ENCODE measurements at regions not wholly inside any gene's neighbourhood (a gene's known extent, or its start where the extent isn't known, plus 50 kb on each side); places are given as distances from the start of the nearest gene placed in this dataset.

DNA sequence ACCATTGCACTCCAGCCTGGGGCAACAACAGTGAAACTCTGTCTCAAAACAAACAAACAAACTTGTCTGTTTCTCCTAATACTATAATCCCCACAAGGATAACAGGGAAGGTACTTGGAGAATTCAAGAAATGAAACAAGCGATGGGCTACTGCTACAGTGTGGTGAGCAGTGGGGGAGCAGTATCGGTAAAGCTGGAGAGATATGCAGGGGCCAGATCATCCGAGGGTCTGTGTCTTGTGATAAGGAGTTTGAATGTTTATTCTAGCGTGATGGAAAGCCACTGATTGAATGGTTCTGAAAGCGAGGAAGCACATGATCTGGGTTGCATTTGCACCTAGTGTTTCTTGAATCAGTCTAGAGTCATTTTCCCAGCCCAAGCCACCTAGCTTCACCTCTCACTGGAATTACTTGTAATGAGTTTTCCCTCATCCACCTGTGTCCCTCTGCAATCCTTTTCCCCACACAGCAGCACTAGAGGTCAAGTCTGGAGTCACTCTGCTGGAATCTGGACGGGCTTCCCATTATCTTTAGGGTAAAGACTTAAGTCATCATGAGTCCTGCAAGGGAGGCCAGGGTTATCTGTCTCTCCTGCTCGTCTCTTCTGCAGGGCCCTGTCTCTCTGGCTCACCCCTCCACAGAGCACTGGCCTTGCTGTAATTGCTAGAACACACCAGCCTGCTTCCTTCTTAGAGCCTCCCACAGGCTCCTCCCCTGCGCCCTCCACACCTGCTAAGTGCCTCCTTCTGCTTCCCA is 162.3 kb downstream of the KLF5 start:
- DNase-seq (ENCODE audit: low read depth): no peak

DNA sequence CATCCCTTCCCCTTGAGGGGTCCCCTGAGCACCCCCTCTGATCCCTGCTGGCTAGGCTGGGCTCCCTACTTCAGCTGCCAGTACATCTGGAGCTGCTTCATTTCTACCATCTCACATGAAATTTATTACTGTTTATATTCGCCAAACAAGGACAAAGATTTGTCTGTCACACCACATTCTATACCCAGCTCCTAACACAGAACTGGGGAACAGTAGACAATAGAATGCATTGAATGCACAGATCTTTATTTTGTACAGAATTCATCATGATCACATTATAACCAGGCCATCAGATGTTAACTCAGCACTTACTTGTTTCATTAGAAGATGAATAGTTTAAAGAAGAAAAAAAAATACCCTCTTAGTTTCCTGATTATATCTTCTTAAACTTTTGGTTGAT is 159.4 kb downstream of the KLF5 start:
- DNase-seq (ENCODE audit: low read depth): no peak

DNA sequence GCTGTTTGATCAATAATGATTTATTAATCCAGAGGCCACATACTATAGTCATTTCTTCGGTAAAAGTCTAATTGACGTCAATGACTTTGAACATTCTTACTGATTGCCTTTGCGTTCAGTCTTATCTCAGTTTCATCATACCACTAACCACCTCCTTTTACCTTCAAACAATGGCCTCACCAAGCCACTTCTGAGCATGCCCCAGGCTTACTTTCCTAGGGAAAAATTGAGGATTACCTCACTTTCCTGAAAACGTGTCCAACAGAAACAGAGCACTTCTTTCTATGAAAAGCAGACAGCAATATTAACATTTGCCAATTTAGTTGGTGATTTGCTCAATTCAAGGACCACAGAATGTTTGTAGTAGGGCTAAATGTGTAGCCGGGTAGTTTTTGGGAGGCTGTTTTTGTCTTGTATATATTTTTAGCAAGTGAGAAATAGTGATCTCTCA is 157.6 kb downstream of the KLF5 start:
- DNase-seq (ENCODE audit: low read depth): no peak

DNA sequence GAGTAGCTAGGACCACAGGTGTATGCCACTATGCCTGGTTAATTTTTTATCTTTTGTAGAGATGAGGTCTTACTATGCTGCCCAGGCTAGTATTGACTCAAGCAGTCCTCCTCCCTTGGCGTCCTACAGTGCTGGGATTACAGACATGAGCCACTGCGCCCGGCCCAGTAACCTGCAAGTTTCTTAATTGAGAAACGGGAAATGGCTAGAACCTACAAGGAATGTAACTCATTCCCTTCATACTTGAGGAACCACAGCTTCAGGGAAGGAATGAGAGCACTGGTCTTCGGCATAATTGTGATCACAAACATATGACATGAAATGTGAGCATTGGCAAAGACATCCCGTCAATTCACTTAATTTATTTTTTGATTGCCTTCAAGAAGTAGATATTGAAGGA is 157.0 kb downstream of the KLF5 start:
- no peak for DNase-seq (ENCODE audit: low read depth)

DNA sequence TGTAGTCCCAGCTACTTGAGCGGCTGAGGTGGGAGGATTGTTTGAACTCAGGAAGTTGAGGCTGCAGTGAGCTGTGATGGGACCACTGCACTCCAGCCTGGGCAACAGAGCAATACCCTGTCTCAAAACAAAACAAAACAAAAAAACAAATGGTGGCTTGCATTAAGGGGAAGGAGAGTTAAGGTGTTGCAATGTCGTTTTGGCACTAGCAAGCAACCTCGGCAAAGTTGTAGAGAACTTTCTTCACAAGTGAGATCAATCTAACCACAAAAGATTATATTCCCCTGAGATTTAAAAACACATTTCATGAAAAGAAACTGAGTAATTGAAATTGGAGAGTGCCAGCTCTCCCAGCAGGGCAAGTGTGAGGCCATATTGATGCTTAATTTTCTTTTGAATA is 153.7 kb downstream of the KLF5 start:
- no peak for DNase-seq (ENCODE audit: low read depth)

DNA sequence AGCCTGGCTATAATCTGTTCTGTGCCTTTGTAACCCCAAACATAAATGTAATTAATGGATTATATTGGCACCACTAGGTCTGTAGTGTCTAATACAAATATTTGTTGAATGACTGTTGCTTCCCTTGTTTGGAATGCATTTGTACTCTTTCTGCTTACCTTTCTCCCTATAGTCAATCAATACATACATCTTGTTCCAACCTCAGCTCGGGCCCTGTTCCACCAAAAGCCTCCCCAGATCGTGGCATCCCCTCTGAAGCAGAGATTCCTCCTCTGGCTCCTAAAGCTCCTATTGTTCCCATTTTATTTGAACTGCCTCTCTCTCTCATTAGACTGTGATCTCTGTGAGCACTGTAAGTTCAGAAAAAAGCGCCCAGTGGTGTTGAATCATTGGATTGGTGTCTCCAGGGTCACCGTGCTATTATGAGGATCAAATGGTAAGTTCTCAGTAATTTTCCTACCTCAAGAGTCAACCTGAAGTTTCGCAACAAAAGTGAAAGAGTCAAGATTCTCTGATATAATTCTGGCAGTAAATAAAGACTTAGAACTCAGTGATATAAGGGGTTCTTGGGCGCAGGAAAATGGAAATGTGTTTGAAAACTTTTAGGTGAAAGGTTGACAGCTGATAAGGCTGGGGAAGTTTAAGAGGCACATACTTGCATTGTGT is 151.5 kb downstream of the KLF5 start:
- DNase-seq (ENCODE audit: low read depth): no peak

DNA sequence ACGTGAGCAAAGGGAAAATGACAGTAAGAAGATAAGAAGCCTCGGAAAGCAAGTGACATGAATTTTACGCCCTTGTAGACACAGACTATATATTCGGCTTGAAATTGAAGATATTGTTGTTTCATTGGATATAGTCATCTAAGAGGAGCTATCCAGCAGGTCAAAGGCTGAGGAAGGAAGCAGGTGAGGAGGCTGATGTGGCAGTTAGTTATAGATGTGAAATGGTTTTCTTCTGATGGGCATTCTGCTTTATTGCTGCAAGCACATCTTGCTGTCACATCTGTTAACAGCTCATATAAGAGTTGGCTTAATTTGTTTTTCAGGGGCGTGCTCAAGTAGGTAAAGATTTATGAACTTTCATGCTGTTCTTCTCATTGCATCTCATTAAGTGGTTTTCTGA is 146.1 kb downstream of the KLF5 start:
- DNase-seq (ENCODE audit: low read depth): no peak

DNA sequence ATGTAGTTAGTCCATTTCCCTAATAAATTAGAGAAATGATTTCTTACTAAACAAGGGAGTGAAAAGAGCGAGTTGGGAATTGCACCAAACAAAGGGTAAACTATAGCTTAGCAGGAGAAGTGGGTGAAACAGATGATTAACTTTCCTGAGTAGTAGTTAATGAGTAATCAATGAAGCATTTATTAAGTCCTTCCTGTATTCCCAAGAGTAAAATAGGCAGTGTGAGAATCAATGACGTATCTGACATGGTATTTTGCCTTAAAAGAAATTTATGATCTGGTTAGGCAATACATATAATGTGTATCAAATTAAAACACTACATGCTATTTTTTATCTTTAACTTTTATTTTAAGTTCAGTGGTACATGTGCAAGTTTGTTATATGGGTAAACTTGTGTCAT is 142.8 kb downstream of the KLF5 start:
- no peak for DNase-seq (ENCODE audit: low read depth)

DNA sequence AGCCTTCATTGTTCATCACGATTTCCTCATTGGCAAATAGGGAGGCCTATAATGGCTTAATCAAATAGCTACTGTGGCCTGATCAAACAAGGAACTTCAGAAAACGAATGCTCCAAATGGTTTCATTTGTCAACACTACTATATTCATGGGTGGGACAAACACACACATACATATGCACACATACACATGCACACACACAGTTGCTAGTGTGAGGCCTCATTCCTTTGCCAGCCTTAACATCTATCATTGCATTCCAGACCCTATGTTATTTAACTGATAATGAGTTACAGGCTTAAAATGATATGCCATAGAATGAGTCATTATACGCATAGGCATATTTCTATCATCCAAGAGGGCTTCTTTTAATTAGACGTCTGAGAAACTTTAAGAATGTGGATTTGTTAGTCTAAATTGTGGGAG is 140.2 kb downstream of the KLF5 start:
- DNase-seq (ENCODE audit: low read depth): no peak

DNA sequence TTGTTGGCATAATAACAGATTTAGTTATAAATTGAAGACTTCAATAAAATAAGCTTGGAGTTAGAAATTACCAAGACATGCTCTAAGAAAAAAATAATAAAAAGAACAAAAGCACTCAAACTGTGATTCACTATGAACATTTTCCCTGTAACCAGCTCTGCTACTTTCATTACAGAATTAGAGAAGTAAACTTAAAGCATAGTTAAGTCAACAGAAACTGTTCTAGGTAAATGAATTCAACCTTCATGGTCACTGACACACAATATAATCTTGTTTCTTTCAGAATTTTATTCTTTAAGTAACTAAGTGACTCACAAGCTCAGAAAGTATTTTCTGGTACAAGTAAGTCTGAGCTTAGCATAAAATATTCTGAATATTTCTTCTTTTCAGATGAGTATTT is 136.3 kb downstream of the KLF5 start:
- no peak for DNase-seq (ENCODE audit: low read depth)

DNA sequence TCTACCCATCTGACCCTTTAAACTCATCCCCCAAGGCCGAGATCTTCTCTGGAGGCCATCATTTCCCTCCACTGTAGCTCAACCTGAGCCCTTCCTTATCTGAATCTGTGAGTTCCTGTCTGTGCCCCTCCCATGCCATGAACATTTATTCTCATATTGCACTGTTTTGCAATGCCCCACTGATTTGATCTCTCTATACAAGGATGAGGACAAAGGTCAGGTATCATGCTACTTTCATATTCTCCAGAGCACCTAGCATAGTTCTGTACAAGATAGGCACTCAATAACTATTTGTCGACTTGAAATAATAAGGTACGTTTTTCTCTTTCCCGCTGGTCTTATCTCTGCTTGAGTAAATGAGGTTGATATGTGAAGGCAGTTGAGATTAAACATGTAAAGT is 135.5 kb downstream of the KLF5 start:
- DNase-seq (ENCODE audit: low read depth): no peak

DNA sequence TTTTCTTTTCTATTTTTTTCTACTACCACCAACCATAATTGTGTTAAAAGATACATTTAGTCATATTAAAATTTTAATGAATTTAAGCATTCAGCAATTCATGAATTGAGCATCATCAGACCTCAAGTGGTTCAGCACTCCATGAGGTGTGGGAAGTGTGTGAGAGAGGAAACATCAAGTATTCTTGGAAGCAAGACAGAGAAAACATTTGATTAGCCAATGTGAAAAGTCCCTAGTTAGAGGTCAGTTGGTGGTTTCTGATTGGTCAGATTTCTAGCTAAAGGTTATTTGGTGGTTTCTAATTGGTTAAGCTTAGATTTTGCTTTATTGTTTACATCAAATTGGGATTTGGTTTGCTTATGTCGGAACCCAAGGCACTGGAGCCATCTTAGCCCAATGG is 134.7 kb downstream of the KLF5 start:
- DNase-seq (ENCODE audit: low read depth): no peak

DNA sequence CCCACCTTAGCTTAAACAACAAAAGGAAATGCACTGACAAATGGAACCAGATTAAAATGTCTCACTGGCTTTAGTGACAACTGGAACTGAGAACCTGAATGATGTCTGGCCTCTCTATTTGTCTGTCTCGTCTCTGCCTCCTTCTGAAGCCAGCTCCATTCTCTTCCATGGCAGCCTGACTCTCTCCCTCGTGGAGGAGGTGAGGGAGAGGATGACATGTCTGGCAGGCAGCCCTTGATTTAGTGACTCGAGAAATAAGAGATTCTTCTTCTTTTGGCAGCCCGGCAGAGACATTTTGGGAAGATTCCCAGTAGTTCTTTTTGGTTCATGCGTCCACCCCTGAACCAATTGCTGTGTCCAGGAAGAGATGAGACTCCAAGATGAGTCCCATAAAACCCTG is 131.7 kb downstream of the KLF5 start:
- DNase-seq (ENCODE audit: low read depth): no peak

DNA sequence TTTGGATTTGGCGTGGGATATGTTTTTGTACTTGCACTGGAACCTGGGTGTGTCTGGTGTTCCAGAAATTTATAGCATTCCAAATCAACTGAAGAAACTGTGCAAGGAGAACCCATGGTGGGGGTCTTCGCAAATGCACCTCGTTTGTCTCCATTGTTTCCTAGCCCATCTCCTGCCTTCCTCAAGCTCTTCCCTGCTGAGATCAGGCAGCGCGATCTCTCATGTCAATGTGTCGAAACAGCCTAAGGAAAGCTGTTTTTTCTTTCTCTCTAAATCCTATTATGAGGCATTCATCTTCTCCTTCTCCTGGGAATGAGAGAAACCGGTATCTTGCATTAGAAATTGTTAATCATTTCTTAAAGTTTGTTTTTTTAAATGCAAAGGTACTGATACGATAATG is 131.0 kb downstream of the KLF5 start:
- DNase-seq (ENCODE audit: low read depth): no peak

DNA sequence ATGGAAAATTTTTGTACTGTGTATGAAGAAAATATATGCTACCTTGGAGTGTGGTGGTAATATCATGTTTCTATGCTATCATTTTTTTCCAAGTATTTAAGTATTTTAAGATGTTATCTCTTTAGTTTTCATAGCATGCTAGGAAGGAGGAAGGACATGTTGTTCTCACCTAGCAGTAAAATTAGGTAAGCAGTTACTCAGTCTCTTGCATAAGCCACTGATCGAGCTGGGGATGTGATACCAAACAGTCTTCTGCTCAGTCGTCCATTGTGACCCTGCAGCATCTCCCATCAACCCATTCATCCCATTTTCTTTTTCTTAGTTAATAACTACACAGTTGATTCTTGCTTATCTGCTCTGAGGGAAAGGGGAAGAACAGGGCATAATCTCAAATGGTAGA is 130.6 kb downstream of the KLF5 start:
- DNase-seq (ENCODE audit: low read depth): no peak

DNA sequence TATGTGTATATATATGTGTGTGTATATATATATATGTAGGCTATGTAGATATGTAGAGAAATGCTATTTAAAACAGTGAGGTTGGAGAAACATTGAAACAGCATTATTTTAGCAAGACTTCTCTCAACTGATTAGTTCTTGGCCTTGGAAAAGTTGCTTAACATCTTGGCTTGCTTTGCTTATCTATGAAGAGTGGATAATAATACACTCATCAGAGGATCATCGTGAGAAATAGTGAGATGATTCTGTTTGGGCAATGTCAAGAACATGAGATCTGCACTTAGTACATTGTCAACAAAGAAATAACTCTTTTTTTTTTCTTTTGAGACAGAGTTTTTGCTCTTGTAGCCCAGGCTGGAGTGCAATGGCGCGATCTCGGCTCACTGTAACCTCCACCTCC is 128.3 kb downstream of the KLF5 start:
- no peak for DNase-seq (ENCODE audit: low read depth)

DNA sequence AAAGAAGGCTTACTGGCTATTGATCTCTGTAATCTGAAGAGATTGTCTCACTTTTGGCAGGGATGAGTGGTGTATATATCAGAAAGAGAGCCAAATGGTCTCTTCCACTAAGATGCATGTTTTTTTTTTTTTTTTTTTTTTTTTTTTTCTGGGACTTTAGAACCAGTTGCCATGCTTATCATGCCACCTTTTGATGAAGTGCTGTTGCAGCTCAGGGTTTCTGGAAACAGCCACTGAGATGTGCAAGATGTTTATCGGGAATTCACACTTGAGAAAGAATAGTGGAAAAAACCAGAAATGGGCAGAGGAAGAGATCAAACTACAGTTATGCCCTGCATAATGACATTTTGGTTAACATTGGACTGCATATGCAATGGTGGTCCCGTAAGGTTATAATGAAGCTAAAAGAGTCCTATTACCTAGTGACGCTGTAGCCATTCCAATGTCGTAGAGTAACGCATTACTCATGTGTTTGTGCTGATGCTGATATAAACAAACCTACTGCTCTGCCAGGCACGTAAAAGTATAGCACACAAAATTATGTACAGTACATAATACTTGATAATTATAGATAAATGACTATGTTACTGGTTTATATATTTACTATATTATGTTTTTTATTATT is 121.0 kb downstream of the KLF5 start:
- DNase-seq (ENCODE audit: low read depth): no peak

DNA sequence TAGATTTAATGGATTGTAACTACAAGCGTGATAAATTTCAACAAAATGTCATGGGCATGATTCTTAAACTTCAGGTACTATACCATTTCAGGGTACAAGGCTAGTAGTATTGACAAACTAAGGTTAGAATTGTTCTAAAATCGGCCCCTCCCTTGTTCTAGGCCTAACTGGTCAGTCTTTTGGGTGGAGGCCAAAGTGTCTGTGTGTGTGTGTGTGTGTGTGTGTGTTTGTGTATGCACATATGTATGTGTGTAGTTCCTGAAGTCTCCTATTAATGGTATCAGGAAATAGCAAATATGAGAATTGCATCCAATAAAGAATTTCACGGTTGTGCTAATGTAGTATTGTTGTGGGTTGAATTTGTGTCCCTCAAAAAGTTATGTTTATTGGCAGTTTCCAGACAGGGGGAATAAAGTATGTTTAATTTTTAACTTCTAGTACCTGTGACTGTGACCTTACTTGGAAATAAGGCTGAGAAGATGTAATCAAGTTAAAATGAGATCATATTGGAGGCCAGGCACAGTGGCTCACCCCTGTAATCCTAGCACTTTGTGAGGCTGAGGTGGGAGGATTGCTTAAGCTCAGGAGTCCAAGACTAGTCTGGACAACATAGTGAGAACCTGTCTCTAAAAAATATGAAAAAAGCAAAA is 119.2 kb downstream of the KLF5 start:
- no peak for DNase-seq (ENCODE audit: low read depth)

DNA sequence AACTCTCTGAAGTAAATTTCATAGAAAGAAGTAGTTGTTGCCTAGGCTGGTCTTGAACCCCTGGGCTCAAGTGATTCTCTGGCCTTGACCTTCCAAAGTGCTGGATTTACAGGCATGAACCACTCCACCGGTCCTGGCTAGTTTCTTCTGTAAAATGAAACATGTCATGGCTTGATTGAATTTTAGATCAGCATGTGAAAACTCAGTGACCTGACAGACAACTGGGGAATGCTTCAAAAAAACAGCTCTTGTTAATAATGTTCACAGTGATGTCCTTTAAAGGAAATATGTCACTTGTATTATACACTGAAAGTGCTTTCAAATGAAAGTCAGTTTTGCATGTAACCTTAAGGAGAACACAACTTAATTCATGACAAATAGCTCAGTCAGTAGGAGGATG is 118.2 kb downstream of the KLF5 start:
- no peak for DNase-seq (ENCODE audit: low read depth)

DNA sequence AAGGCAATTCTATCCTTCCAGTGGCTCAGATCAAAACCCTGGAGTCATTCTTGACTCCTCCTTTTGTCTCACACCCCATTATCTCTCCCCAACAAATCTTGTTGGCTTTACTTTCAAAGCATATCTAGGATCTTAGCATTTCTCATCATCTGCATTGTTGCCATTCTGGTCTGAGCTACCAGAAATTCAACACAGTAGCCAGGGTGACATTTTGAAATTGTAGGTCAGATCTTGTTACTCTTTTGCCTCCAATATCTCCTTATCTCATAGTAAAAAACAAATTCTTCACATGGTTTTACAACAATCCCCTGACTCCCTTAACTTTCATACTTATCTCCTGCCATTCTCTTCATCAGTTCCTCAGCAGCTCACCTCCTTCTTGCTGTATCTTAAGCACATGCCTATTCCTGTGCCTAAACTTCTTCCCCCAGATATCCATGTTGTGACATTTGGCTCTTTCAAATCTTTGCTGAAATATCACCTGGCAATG is 115.8 kb downstream of the KLF5 start:
- DNase-seq (ENCODE audit: low read depth): no peak

DNA sequence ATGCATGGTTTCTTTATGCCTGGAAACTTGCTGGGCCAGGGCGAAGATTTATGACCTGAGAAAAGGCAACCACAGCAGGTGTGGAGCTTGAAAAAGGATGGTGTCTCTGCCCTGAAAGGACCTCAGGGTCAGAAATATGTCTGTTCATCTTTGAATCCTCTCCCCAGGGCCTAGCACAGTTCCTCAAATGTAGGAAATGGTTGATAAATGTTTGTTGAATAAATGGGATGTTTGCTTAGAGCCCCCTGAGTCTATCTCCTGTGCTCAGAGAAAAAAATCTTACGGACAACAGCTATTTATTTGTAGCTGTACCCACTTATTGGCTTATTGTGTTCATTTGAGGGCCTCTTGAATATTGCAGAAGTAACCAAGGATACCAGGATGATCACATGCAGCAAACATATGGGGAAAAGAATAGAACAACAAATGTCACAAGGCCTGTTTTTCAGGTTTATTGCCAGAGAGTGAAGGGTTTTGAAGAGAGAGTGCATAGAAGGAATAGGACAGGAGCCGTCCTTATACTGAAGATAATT is 114.5 kb downstream of the KLF5 start:
- no peak for DNase-seq (ENCODE audit: low read depth)

DNA sequence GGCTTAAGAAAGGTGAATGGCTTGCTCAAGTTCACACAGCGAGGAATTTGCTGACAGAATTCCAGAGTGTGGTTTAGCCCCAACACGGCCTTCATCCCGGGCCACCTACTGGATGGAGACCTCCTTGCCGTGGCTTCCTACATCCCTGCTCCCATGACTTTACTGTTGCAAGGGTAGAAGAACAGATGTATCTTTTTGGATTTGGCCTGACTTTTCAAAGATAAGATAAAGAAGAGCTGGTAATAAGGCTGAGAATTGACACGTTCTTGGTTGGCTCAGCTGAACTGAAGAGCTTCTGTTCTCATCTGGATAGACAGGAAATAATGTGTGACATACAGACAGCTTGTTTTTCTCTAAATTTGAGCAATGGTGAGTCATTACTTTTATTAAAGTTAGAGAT is 113.1 kb downstream of the KLF5 start:
- peak; percentile 13 for DNase-seq (ENCODE audit: low read depth)

Data from RPMI7951 (cell line).